HEK293T (cell line): ENCODE measurements at regions not wholly inside any gene's neighbourhood (a gene's known extent, or its start where the extent isn't known, plus 50 kb on each side); places are given as distances from the start of the nearest gene placed in this dataset.
"Not testable (repeated sequence)": the region's sequence is repeated elsewhere in the genome, so short reads cannot be mapped to it uniquely, and the experiment has no call there.

Source experiments
- ARNT ChIP-seq: fragments of 450-650 bp; IDR thresholded peaks from 2 replicates; pipeline ENCODE4 v1.6.1; 2017; ENCODE audit warnings: mild to moderate bottlenecking
- BHLHE40 ChIP-seq: fragments of 450-650 bp; IDR thresholded peaks from 2 replicates; pipeline ENCODE4 v1.6.1; 2016; ENCODE audit warnings: mild to moderate bottlenecking, moderate library complexity, borderline replicate concordance
- CTBP1 ChIP-seq: fragments of 450-650 bp; IDR thresholded peaks from 2 replicates; pipeline ENCODE4 v1.6.1; 2016; ENCODE audit warnings: borderline replicate concordance
- ELF4 ChIP-seq: fragments of 450-650 bp; IDR thresholded peaks from 2 replicates; pipeline ENCODE4 v1.6.1; 2017; ENCODE audit warnings: antibody characterized with exemption
- FOXA1 ChIP-seq: fragments of 450-650 bp; IDR thresholded peaks from 2 replicates; pipeline ENCODE4 v1.6.1; 2016; ENCODE audit warnings: mild to moderate bottlenecking
- FOXK2 ChIP-seq: fragments of 450-650 bp; IDR thresholded peaks from 2 replicates; pipeline ENCODE4 v1.6.1; 2016; ENCODE audit warnings: mild to moderate bottlenecking
- FOXM1 ChIP-seq: fragments of 450-650 bp; IDR thresholded peaks from 2 replicates; pipeline ENCODE4 v1.6.1; 2017; ENCODE audit warnings: mild to moderate bottlenecking, borderline replicate concordance
- L3MBTL2 ChIP-seq: fragments of 450-650 bp; conservative IDR thresholded peaks from 2 replicates; pipeline ENCODE4 v1.6.1; 2016; ENCODE audit warnings: mild to moderate bottlenecking
- LEF1 ChIP-seq: fragments of 450-650 bp; IDR thresholded peaks from 2 replicates; pipeline ENCODE4 v1.6.1; 2017; ENCODE audit warnings: mild to moderate bottlenecking, borderline replicate concordance
- PKNOX1 ChIP-seq: fragments of 450-650 bp; IDR thresholded peaks from 2 replicates; pipeline ENCODE4 v1.6.1; 2016
- SP1 ChIP-seq: fragments of 450-650 bp; IDR thresholded peaks from 2 replicates; pipeline ENCODE4 v1.6.1; 2017
- SUZ12 ChIP-seq: fragments of 450-650 bp; IDR thresholded peaks from 2 replicates; pipeline ENCODE4 v1.6.1; 2016; ENCODE audit warnings: mild to moderate bottlenecking
- TARDBP ChIP-seq: fragments of 450-650 bp; IDR thresholded peaks from 2 replicates; pipeline ENCODE4 v1.6.1; 2016

- TF ChIP-seq FOXA1, LEF1, PKNOX1, SP1, FOXK2, CTBP1, BHLHE40, FOXM1, ARNT, SUZ12, TARDBP, L3MBTL2, ELF4: not testable (repeated sequence)
Observed at GRCh38 chr5:42980391-42980790, 59.7 kb downstream of the ANXA2R start.
